ENCODE measurements at regions not wholly inside any gene's neighbourhood (a gene's known extent, or its start where the extent isn't known, plus 50 kb on each side); places are given as distances from the start of the nearest gene placed in this dataset.

- TF ChIP-seq TEAD1 (CRISPR knock-in tag; IDR thresholded peaks at IDR 0.05) (no peak), ZBTB43 (CRISPR knock-in tag; IDR thresholded peaks at IDR 0.05) (no peak), ZNF671 (CRISPR knock-in tag; IDR thresholded peaks at IDR 0.05) (no peak), NR1H2 (CRISPR knock-in tag; IDR thresholded peaks at IDR 0.05) (no peak), ZNF219 (CRISPR knock-in tag; IDR thresholded peaks at IDR 0.05; ENCODE audit: borderline replicate concordance) (no peak), ZNF121 (CRISPR knock-in tag; IDR thresholded peaks at IDR 0.05) (no peak), MYBL2 (CRISPR knock-in tag; IDR thresholded peaks at IDR 0.05) (no peak), RORB (CRISPR knock-in tag; IDR thresholded peaks at IDR 0.05) (no peak), HMGA2 (CRISPR knock-in tag; IDR thresholded peaks at IDR 0.05) (no peak), ZNF425 (CRISPR knock-in tag; conservative IDR thresholded peaks at IDR 0.05) (no peak), OVOL2 (CRISPR knock-in tag; IDR thresholded peaks at IDR 0.05; ENCODE audit: borderline replicate concordance) (no peak), CREB1 (CRISPR knock-in tag; IDR thresholded peaks at IDR 0.05) (no peak), FOXP1 (CRISPR knock-in tag; IDR thresholded peaks at IDR 0.05; ENCODE audit: borderline replicate concordance) (no peak)
- TF ChIP-seq, protein P1, sequence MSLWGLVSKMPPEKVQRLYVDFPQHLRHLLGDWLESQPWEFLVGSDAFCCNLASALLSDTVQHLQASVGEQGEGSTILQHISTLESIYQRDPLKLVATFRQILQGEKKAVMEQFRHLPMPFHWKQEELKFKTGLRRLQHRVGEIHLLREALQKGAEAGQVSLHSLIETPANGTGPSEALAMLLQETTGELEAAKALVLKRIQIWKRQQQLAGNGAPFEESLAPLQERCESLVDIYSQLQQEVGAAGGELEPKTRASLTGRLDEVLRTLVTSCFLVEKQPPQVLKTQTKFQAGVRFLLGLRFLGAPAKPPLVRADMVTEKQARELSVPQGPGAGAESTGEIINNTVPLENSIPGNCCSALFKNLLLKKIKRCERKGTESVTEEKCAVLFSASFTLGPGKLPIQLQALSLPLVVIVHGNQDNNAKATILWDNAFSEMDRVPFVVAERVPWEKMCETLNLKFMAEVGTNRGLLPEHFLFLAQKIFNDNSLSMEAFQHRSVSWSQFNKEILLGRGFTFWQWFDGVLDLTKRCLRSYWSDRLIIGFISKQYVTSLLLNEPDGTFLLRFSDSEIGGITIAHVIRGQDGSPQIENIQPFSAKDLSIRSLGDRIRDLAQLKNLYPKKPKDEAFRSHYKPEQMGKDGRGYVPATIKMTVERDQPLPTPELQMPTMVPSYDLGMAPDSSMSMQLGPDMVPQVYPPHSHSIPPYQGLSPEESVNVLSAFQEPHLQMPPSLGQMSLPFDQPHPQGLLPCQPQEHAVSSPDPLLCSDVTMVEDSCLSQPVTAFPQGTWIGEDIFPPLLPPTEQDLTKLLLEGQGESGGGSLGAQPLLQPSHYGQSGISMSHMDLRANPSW (CRISPR knock-in tag; conservative IDR thresholded peaks at IDR 0.05; ENCODE audit: low read depth), result no peak
- TF ChIP-seq, protein P2, sequence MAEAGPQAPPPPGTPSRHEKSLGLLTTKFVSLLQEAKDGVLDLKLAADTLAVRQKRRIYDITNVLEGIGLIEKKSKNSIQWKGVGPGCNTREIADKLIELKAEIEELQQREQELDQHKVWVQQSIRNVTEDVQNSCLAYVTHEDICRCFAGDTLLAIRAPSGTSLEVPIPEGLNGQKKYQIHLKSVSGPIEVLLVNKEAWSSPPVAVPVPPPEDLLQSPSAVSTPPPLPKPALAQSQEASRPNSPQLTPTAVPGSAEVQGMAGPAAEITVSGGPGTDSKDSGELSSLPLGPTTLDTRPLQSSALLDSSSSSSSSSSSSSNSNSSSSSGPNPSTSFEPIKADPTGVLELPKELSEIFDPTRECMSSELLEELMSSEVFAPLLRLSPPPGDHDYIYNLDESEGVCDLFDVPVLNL (CRISPR knock-in tag; IDR thresholded peaks at IDR 0.05; ENCODE audit: borderline replicate concordance, low read depth), result no peak
- TF ChIP-seq, protein P3, sequence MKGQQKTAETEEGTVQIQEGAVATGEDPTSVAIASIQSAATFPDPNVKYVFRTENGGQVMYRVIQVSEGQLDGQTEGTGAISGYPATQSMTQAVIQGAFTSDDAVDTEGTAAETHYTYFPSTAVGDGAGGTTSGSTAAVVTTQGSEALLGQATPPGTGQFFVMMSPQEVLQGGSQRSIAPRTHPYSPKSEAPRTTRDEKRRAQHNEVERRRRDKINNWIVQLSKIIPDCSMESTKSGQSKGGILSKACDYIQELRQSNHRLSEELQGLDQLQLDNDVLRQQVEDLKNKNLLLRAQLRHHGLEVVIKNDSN (CRISPR knock-in tag; IDR thresholded peaks at IDR 0.05), result no peak
- H3K36me3 Mint-ChIP-seq, result peaks cover 33% of the 10 kb centered on the region
- peaks cover 44% of the 10 kb centered on the region for H3K9me3 Mint-ChIP-seq
- no peak for ATAC-seq
- no peaks in the 10 kb centered on the region; the same call in 1 of the 2 replicates for H3K27me3 Mint-ChIP-seq (ENCODE audit: low read depth)
- no peak overlapping the region for H3K4me3 Mint-ChIP-seq
- CTCF ChIA-PET, result no interaction called here
- no peak overlapping the region for H3K27ac Mint-ChIP-seq
- no peak for DNase-seq (ENCODE audit: low spot score)
- H3K4me1 Mint-ChIP-seq, result peaks cover 14% of the 10 kb centered on the region
- POLR2A ChIA-PET, result no interaction called here
These were observed 142.4 kb upstream of the SLC24A3 start for GRCh38 chr20:19070026-19070425.

DNA sequence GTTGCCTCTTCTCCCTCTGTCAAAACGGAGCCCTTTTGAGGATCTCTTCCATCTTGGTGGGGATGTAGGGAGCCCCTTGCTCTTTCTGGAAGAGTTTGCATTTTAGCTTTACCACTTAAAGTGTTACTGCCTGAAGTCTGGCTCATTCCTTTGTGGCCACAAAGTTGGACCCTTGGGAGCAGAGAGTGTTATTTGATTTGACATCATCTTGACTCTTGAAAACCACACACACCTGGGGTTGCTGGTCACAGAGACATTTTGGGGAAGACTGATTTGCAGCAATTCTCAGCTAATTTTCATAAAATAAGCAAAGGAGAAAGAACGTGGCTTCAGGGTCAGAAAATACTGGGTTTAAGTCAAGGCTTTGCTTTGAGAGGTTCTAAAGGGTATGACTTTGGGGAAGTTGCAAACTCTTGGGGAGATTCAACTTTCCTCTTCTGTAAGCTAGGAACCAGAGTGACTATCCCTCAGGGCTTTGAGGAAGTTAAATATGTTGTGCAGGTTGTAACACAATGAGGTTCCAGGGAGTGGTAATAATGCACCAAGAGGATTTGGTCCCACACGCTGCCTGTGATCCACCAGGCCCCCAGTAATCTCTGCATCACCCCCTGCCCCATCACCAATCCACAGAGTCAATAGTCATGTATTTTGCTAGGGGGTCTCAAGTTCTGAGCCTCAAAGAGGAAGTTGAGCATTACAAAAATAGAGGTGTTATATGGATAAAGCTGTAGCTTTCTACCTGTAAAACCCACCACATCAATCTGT, 141.6 kb upstream of the SLC24A3 start:
- H3K9me3 Mint-ChIP-seq, result peaks cover 35% of the 10 kb centered on the region
- H3K36me3 Mint-ChIP-seq, result peaks cover 26% of the 10 kb centered on the region
- ATAC-seq (no peak), DNase-seq (ENCODE audit: low spot score) (no peak)
- ChIA-PET POLR2A (no interaction called here), CTCF (interaction anchor here (0.9 kb wide), 1 partner anchor 167 kb away, joined by 4 read pairs; no protein-coding TSS in a partner anchor)
- H3K4me1 Mint-ChIP-seq, result peaks cover 15% of the 10 kb centered on the region
- H3K27ac Mint-ChIP-seq, result no peak overlapping the region
- H3K27me3 Mint-ChIP-seq (ENCODE audit: low read depth), result no peaks in the 10 kb centered on the region; the same call in 1 of the 2 replicates
- H3K4me3 Mint-ChIP-seq, result no peak overlapping the region
- TF ChIP-seq, protein P4, sequence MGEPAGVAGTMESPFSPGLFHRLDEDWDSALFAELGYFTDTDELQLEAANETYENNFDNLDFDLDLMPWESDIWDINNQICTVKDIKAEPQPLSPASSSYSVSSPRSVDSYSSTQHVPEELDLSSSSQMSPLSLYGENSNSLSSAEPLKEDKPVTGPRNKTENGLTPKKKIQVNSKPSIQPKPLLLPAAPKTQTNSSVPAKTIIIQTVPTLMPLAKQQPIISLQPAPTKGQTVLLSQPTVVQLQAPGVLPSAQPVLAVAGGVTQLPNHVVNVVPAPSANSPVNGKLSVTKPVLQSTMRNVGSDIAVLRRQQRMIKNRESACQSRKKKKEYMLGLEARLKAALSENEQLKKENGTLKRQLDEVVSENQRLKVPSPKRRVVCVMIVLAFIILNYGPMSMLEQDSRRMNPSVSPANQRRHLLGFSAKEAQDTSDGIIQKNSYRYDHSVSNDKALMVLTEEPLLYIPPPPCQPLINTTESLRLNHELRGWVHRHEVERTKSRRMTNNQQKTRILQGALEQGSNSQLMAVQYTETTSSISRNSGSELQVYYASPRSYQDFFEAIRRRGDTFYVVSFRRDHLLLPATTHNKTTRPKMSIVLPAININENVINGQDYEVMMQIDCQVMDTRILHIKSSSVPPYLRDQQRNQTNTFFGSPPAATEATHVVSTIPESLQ (CRISPR knock-in tag; IDR thresholded peaks at IDR 0.05), result no peak
- TF ChIP-seq, protein P5, sequence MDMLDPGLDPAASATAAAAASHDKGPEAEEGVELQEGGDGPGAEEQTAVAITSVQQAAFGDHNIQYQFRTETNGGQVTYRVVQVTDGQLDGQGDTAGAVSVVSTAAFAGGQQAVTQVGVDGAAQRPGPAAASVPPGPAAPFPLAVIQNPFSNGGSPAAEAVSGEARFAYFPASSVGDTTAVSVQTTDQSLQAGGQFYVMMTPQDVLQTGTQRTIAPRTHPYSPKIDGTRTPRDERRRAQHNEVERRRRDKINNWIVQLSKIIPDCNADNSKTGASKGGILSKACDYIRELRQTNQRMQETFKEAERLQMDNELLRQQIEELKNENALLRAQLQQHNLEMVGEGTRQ (CRISPR knock-in tag; IDR thresholded peaks at IDR 0.05), result no peak
- no peak for TF ChIP-seq SMAD4 (CRISPR knock-in tag; IDR thresholded peaks at IDR 0.05)

Data from WTC11 (cell line).